Naive thymus-derived CD4-positive, alpha-beta T cell (primary cell): ENCODE measurements at regions not wholly inside any gene's neighbourhood (a gene's known extent, or its start where the extent isn't known, plus 50 kb on each side); places are given as distances from the start of the nearest gene placed in this dataset.
A peak's percentile ranks its signal among the peaks of the same experiment; 100 is the strongest.

ENCODE experiments used
- ATAC-seq: fragments of 150-1000 bp; cut with Tn5 transposase; 2 replicates; pipeline ENCODE4 v1.10.0; 2021; ENCODE audit warnings: mild to moderate bottlenecking, moderate library complexity
- CTCF ChIA-PET: fragments of 350-600 bp; sonication (Branson Sonifier 250); formaldehyde crosslinking; loops from one replicate; lab custom pipeline; 2021; ENCODE audit warnings: antibody characterized with exemption; lab: Charles Lee
- POLR2A ChIA-PET: fragments of 350-600 bp; sonication (Branson Sonifier 250); formaldehyde crosslinking; loops from one replicate; lab custom pipeline; 2021; ENCODE audit warnings: antibody characterized with exemption, inconsistent platforms; lab: Charles Lee
- DNase-seq, 9 donors: peaks; one replicate each; pipeline versions ENCODE4 v3.0.0 to v3.0.0-alpha.2; 2020 to 2022; ENCODE audit warnings: mixed read lengths in 1 of 9
- H3K27ac ChIP-seq: one replicate; pipeline ENCODE4 v1.7.0; 2013; ENCODE audit warnings: mild to moderate bottlenecking, low read depth, low read length, moderate library complexity
- H3K27me3 ChIP-seq, 2 donors: one replicate each; pipeline ENCODE4 v1.7.0; 2013; ENCODE audit warnings: low read length in 2 of 2, mild to moderate bottlenecking in 2 of 2, moderate library complexity in 2 of 2; ENCODE audit not compliant: control insufficient read depth in 2 of 2, insufficient read depth in 2 of 2
- H3K36me3 ChIP-seq, 3 experiments: 1 replicate in 2 of 3; 2 replicates in 1 of 3; pipeline ENCODE4 v1.7.0; 2013; ENCODE audit warnings: low read length in 3 of 3, mild to moderate bottlenecking in 3 of 3, moderate library complexity in 1 of 3; ENCODE audit not compliant: insufficient read depth in 3 of 3, control insufficient read depth in 2 of 3
- H3K4me1 ChIP-seq, 2 donors: one replicate each; pipeline ENCODE4 v1.7.0; 2013; ENCODE audit warnings: low read length in 2 of 2, mild to moderate bottlenecking in 2 of 2, moderate library complexity in 1 of 2; ENCODE audit not compliant: control insufficient read depth in 2 of 2, insufficient read depth in 2 of 2
- H3K4me3 ChIP-seq: 2 replicates; pipeline ENCODE4 v1.7.0; 2013; ENCODE audit warnings: mild to moderate bottlenecking, low read length
- H3K9me3 ChIP-seq, 3 experiments: 1 replicate in 2 of 3; 2 replicates in 1 of 3; pipeline ENCODE4 v1.7.0; 2013; ENCODE audit warnings: low read length in 3 of 3; ENCODE audit not compliant: control insufficient read depth in 2 of 3
- H3K27ac Mint-ChIP-seq, 9 donors: one replicate each; pipeline ENCODE4 v1.8.0; 2020 to 2022; ENCODE audit warnings: mixed read lengths in 9 of 9, mild to moderate bottlenecking in 8 of 9, moderate library complexity in 5 of 9, inconsistent platforms in 2 of 9
- H3K27me3 Mint-ChIP-seq, 5 donors: one replicate each; pipeline ENCODE4 v1.8.0; 2021 to 2022; ENCODE audit warnings: mixed read lengths in 5 of 5, mild to moderate bottlenecking in 1 of 5
- H3K36me3 Mint-ChIP-seq, 5 donors: one replicate each; pipeline ENCODE4 v1.8.0; 2020 to 2022; ENCODE audit warnings: mixed read lengths in 5 of 5, mild to moderate bottlenecking in 3 of 5, inconsistent platforms in 1 of 5
- H3K4me1 Mint-ChIP-seq, 7 donors: one replicate each; pipeline ENCODE4 v1.8.0; 2020 to 2022; ENCODE audit warnings: mixed read lengths in 7 of 7, mild to moderate bottlenecking in 3 of 7, inconsistent platforms in 1 of 7
- H3K4me3 Mint-ChIP-seq, 10 donors: one replicate each; pipeline ENCODE4 v1.8.0; 2020 to 2022; ENCODE audit warnings: mild to moderate bottlenecking in 10 of 10, mixed read lengths in 10 of 10, moderate library complexity in 6 of 10, inconsistent platforms in 2 of 10
- H3K9me3 Mint-ChIP-seq, 11 donors: one replicate each; pipeline ENCODE4 v1.8.0; 2020 to 2022; ENCODE audit warnings: mixed read lengths in 11 of 11, mild to moderate bottlenecking in 4 of 11, inconsistent platforms in 1 of 11, moderate library complexity in 1 of 11
- intact Hi-C, 2 donors: fragments of 100-400 bp; cut with micrococcal nuclease; formaldehyde crosslinking; loops; one replicate each; pipeline ENCODE4 v1.15.1; 2023

GRCh38 chr19:30083125-30083681, 141.2 kb downstream of the URI1 start:
- intact Hi-C loops = no loop called here
- no peak for DNase-seq
- POLR2A ChIA-PET = no interaction called here

GRCh38 chr19:30083701-30084156, 141.7 kb downstream of the URI1 start:
- Mint-ChIP-seq H3K27ac (no peak overlapping the region), H3K4me1 (peaks cover 0 to 4% (median 0%) of the 10 kb centered on the region in 7 donors), H3K4me3 (no peak overlapping the region), H3K36me3 (no peaks in the 10 kb centered on the region), H3K27me3 (peaks cover 0 to 22% (median 15%) of the 10 kb centered on the region in 5 donors), H3K9me3 (peaks cover 0 to 4% (median 0%) of the 10 kb centered on the region in 11 donors)
- CTCF ChIA-PET = no interaction called here
- Histone ChIP-seq H3K27me3 (peaks cover 0 to 5% of the 10 kb centered on the region in 2 donors), H3K27ac (no peak overlapping the region), H3K9me3 (no peaks in the 10 kb centered on the region), H3K36me3 (no peaks in the 10 kb centered on the region), H3K4me3 (no peak overlapping the region), H3K4me1 (no peaks in the 10 kb centered on the region)
- DNase-seq = no peak
- ATAC-seq = no peak
- POLR2A ChIA-PET = no interaction called here
- intact Hi-C loops = no loop called here

More at GRCh38 chr19:30083125-30083681, 141.2 kb downstream of the URI1 start:
- no peak overlapping the region for H3K4me3 Mint-ChIP-seq
- H3K9me3 Mint-ChIP-seq = peaks cover 0 to 4% (median 0%) of the 10 kb centered on the region in 11 donors
- H3K27ac Mint-ChIP-seq = no peak overlapping the region
- H3K4me1 ChIP-seq = no peaks in the 10 kb centered on the region
- peaks cover 0 to 4% (median 0%) of the 10 kb centered on the region in 7 donors for H3K4me1 Mint-ChIP-seq
- CTCF ChIA-PET = no interaction called here
- no peak overlapping the region for H3K27ac ChIP-seq
- H3K36me3 ChIP-seq = no peaks in the 10 kb centered on the region
- no peaks in the 10 kb centered on the region for H3K36me3 Mint-ChIP-seq
- no peak overlapping the region for H3K4me3 ChIP-seq
- H3K27me3 Mint-ChIP-seq = peaks cover 0 to 22% (median 13%) of the 10 kb centered on the region in 5 donors
- H3K27me3 ChIP-seq = peaks cover 0 to 5% of the 10 kb centered on the region in 2 donors
- H3K9me3 ChIP-seq = no peaks in the 10 kb centered on the region
- ATAC-seq = no peak

- ATAC-seq = no peak
- peaks cover 0 to 4% (median 0%) of the 10 kb centered on the region in 7 donors for H3K4me1 Mint-ChIP-seq
Measured at GRCh38 chr19:30084390-30084819, 142.4 kb downstream of the URI1 start.

GRCh38 chr19:30085394-30085793, 143.4 kb downstream of the URI1 start:
- intact Hi-C loops = no loop called here
- H3K9me3 ChIP-seq = no peaks in the 10 kb centered on the region
- Mint-ChIP-seq H3K36me3 (no peaks in the 10 kb centered on the region), H3K9me3 (peaks cover 0 to 4% (median 0%) of the 10 kb centered on the region in 11 donors), H3K27me3 (peaks cover 0 to 15% (median 5%) of the 10 kb centered on the region in 5 donors), H3K4me1 (peaks cover 0 to 4% (median 0%) of the 10 kb centered on the region in 7 donors), H3K27ac (peak overlapping the region in 1 of 9 donors; percentile 23), H3K4me3 (no peak overlapping the region)
- peaks cover 0 to 3% of the 10 kb centered on the region in 2 donors for H3K27me3 ChIP-seq
- no peaks in the 10 kb centered on the region for H3K36me3 ChIP-seq
- no peak for ATAC-seq
- no peaks in the 10 kb centered on the region for H3K4me1 ChIP-seq
- no peak overlapping the region for H3K4me3 ChIP-seq
- POLR2A ChIA-PET = no interaction called here
- CTCF ChIA-PET = interaction anchor here (0.7 kb wide), 1 partner anchor 86 kb away, joined by 3 read pairs; no protein-coding TSS in a partner anchor
- H3K27ac ChIP-seq = no peak overlapping the region
- no peak for DNase-seq

More at GRCh38 chr19:30084390-30084819, 142.4 kb downstream of the URI1 start:
- Histone ChIP-seq H3K27me3 (peaks cover 0 to 5% of the 10 kb centered on the region in 2 donors), H3K9me3 (no peaks in the 10 kb centered on the region), H3K4me1 (no peaks in the 10 kb centered on the region), H3K27ac (no peak overlapping the region), H3K4me3 (no peak overlapping the region), H3K36me3 (no peaks in the 10 kb centered on the region)
- H3K27ac Mint-ChIP-seq = no peak overlapping the region
- ChIA-PET POLR2A (no interaction called here), CTCF (no interaction called here)
- intact Hi-C loops = no loop called here
- no peak for DNase-seq
- peaks cover 0 to 17% (median 9%) of the 10 kb centered on the region in 5 donors for H3K27me3 Mint-ChIP-seq
- H3K9me3 Mint-ChIP-seq = peaks cover 0 to 4% (median 0%) of the 10 kb centered on the region in 11 donors
- H3K36me3 Mint-ChIP-seq = no peaks in the 10 kb centered on the region
- H3K4me3 Mint-ChIP-seq = no peak overlapping the region

GRCh38 chr19:30086220-30086619, 144.2 kb downstream of the URI1 start:
- no peak overlapping the region for H3K4me3 Mint-ChIP-seq
- intact Hi-C loops = no loop called here
- POLR2A ChIA-PET = no interaction called here
- CTCF ChIA-PET = no interaction called here
- H3K9me3 Mint-ChIP-seq = peaks cover 0 to 4% (median 0%) of the 10 kb centered on the region in 11 donors
- Histone ChIP-seq H3K4me3 (no peak overlapping the region), H3K4me1 (no peaks in the 10 kb centered on the region), H3K9me3 (no peaks in the 10 kb centered on the region), H3K27me3 (no peaks in the 10 kb centered on the region), H3K27ac (no peak overlapping the region), H3K36me3 (no peaks in the 10 kb centered on the region)
- H3K4me1 Mint-ChIP-seq = peaks cover 0 to 4% (median 0%) of the 10 kb centered on the region in 7 donors
- DNase-seq (no peak), ATAC-seq (no peak)
- no peaks in the 10 kb centered on the region for H3K36me3 Mint-ChIP-seq
- no peak overlapping the region for H3K27ac Mint-ChIP-seq
- peaks cover 0 to 9% (median 8%) of the 10 kb centered on the region in 5 donors for H3K27me3 Mint-ChIP-seq

- ChIA-PET POLR2A (no interaction called here), CTCF (no interaction called here)
- Mint-ChIP-seq H3K27me3 (peaks cover 0 to 10% (median 2%) of the 10 kb centered on the region in 5 donors), H3K27ac (no peak overlapping the region), H3K4me1 (peaks cover 0 to 4% (median 0%) of the 10 kb centered on the region in 7 donors), H3K9me3 (no peaks in the 10 kb centered on the region), H3K4me3 (no peak overlapping the region), H3K36me3 (no peaks in the 10 kb centered on the region)
- Histone ChIP-seq H3K27ac (no peak overlapping the region), H3K4me1 (no peaks in the 10 kb centered on the region), H3K36me3 (no peaks in the 10 kb centered on the region), H3K9me3 (no peaks in the 10 kb centered on the region), H3K27me3 (no peaks in the 10 kb centered on the region), H3K4me3 (no peak overlapping the region)
- no peak for DNase-seq
- intact Hi-C loops = no loop called here
- no peak for ATAC-seq
Measured at GRCh38 chr19:30086916-30087315, 144.9 kb downstream of the URI1 start.
